Superior temporal gyrus (tissue), 1 donor: ENCODE measurements at regions not wholly inside any gene's neighbourhood (a gene's known extent, or its start where the extent isn't known, plus 50 kb on each side); places are given as distances from the start of the nearest gene placed in this dataset.

Experiments used
- DNase-seq: peaks from one replicate; pipeline ENCODE4 v3.0.0-alpha.2; 2016; ENCODE audit errors: extremely low spot score

DNA sequence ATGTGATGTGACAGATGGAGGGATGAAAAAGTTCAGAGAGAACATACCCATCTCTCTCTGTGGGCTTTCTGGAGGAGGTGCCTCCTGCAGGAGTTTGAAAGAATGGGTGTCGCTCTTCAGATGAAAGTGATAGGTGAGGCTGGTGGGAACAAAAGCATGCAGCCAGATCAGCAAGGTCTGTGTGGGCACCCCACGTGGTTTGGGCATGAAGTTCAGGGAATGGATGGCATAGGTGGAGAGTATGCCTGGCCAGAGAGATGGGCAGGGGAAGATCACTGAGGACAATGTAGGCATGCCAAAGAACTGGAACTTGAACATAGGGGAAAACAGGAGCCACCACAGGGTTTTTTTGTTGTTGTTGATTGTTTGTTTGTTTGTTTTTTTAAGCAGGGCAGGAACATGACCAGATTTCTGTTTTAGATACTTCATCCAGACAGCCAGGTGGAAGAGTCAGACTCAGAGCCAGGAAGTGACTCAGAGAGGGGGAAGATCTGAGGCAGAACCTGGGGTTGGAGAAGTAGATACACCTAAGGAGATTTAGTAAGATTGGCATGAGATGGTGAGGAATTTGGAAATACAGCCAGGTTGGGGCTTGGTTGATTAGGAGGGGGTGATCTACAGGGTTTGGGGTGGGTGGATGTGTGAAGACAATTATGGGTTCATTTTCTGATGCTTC is 64.8 kb upstream of the CLSTN2 start:
- DNase-seq, result no peak

DNA sequence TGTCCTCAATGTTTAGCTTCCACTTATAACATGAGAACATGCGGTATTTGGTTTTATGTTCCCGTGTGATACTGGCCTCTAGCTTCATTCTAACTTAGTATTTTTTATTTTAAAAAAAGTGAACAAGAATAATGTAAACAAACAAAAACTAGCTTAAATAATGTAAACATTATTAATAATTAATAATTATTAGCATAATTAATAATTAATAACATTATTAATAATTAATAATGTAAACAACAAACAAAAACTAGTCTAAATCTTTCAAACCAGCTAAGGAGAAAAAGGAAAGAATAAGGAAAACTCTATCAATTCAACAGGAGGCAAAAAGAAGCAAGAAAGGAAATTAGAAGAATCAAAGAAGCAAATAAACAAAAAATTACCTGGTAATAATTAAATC is 66.2 kb upstream of the CLSTN2 start:
- no peak for DNase-seq

DNA sequence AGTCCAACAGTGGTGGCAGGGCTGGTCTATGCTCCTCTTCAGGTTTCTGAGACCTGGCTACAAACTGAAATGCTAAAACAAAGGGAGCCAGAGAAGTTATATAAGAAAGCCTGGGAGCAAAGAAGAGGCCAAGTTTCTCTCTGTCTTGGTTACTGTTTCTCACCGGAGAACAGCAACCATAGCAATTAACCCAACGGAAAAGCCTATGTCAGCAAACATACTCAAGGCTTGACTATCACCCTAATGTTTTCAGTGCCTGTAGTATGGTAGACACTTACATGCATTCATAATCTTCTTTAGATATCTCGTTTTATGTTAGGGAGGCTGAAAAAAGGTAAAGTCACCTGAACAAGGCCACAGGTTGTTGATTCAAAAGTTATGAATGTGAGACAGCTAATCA is 86.3 kb upstream of the CLSTN2 start:
- DNase-seq, result no peak

DNA sequence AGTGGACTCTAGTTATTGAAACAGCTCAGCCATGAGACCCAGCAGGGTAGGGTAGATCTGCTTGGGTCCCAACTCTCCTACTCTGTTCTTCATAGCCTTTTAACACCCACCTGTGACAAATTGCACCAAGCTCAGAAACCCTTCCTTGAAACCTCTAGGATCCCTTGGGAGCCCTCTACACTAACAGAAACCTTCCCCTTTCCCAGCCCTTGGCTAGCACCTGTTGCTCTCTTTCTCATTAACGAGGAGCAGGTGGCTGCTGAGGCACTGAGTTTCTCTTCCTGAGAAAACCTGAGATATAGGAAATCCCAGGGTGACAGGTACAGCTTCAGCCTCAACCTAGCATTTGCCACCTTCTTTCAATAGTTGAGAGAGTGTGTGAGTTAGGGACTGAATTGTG is 88.3 kb upstream of the CLSTN2 start:
- DNase-seq, result no peak

DNA sequence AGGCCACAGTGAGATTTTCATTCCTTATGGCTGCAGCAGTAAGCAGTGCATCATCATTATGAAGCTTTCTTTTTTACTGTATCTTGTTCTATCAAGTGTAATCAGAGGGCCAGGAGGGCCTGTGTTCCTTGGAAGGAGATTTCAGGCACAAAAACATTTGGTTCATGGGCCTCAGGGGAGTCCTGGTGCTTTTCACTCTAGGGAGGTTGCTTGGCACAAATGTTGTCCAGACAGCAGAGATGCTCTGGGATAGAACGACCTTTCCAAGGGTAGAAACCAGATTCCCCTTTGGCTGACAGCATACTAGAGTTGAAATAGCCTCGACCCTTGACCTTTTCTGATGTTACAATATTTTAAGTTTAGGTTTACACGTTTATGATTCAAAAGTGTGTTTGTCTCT is 95.3 kb upstream of the CLSTN2 start:
- peak; percentile 8 for DNase-seq

DNA sequence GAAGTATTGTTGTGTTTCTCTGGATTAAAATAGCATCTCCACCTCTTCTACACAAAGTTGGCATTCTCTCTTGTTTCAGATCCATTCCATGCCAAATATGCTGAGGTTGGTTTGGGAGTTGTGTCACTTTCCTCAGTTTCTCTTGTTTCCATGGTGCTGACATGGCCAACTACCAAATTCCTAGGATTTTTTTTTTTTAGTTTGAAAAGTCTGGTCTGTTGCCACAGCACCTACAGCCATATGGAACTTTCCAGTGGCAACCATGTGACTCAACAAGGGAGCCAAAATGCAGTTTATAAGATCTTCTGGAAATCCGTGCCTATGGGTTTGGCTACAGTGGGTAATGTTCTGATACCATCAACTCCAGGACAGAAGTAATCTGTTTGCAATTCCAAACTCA is 96.0 kb upstream of the CLSTN2 start:
- DNase-seq, result peak; percentile 72

DNA sequence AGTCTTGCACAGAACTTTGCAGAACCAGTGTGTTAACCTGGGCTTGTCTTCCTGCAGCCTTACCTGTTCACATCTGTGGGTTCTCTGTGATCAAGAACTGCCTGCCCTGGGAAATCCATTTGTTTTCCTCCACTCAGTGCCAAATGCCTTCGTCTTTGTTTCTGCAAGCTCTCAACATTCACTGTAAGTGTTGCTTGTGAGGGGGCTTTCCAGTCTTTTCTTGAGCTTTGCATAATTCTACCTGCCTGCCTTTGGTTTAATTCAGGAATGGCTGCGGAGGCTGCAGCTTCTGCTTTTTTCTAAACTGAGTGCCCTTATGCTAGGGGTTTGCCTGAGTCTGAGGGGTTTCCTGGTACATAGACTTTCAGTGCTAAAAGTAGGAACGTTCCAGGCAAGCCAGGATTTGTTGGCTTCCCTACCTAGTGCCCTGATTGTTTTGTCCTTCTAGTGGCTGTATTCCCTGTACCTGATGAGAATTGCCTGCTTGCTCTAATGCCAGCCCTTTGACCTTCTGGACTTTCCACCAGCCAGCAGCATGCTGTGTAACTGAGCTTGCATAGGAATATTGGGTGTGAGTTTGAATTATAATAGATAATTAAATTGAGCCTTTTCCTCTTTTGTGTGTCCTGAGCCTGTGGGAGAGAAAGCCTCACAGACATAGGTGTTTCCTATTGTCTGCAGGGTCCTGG is 96.6 kb upstream of the CLSTN2 start:
- DNase-seq, result peak; percentile 17

DNA sequence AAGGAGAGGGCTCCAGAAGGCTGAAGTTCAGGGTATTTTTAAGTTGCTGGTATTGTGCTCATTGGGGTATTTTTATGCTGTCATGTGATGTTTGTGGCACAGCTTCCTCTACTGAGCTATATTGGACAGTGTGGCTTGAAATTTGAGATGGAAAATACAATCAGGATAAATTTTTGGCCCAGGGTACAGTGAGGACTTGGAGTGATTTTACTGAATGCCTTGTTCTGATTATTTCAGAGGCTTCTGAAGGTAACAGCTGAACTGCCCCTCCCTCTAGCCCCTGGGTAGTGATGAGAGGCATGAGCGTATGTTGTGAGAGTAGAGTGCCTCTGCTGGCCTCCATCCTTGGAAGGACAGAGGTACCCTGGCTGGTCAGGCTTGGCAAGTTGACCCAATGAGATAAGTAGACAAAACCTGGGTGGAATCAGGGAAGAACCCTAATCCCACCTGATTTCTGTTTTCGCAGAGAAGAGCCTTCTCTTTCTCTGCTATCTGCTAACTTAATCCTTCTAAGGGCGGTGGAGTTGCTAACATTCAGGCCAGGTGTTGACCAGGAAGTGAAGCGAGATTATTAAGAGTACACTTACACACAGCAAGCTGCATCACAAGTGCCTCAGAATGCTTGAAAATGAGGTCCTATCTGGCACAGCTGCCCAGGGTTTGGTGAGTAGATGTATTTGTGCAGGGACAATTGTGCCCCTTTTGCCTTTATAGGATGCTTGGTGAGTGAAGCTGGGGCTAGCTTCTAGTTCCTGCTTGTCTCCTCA is 98.1 kb upstream of the CLSTN2 start:
- DNase-seq, result peak; percentile 38

DNA sequence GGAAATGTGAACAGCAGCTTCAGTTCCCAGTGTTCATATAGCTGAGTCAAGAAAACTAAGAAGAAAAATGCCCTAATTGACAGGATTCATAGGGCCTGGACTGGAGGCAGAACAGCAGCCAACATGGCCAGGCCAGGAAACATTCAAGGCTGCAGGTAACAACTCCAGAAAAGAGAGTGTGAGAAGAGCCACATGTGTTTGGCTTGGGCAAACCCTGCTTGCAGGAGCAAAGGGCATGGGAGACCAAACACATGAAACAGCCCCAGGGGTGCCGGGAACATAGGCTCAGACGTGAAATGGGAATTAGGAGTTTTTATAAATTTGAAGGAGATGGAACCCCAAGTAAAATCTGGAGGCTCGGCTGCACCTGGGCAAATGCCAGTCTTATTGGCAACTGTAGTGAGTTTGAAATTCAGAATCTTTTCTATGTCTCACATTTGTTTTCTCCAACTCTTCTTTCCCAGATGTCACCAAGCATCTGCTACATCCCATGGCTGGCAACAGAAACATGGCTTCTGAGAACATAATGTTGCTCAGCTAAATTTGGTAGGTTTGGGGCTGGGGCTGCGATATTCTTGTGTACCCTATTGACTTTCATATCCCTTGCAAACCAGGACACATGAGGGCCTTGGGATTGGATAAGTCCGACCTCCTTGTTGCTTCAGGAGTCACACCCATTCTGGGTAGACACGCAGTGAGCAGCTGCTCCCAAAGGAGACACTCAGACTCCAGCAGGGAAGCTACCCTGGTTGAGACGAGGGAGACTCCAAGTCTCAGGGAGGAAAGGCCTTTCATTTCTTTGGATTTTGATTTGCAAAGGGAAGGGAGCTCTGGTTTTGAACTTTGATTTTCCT is 98.9 kb upstream of the CLSTN2 start:
- DNase-seq, result peak; percentile 56

DNA sequence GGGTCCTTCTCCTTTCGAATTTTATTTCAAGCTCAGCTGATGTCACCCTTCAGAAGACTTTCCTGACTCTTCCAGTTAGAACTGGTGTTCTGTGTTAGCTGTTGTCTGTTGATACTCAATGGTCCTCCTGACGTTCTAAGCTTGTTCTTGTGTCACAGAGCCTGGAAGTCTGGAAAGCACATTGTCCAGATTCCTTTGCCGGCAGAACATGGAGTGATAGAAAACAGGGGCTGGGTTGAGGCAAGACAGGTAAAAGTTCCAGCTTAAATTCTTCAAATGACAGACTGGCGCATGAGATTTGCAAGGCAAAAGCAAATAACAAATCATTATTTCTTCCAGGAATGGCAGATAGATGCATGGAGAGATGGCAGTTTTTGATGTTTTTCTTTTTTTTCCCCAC is 102.0 kb upstream of the CLSTN2 start:
- peak; percentile 8 for DNase-seq

DNA sequence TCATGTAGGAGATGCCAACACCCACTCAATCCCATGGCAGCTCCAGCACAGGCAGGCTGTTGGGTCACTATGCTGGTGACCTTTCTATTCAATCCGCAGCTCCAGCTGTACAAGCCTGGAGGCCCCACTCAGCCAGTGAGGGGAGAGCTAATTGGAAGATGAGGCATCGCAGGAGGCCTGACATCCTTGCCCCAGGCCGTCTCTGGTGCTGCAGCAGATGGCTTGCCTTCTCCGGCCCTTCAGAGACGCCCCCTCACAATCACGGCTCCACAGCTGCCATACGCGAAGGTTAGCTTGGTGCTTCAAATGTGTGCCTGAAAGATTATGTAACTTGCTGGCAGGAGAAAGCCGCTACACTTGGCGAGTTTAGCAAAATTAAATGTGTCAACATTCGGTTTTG is 104.2 kb upstream of the CLSTN2 start:
- peak; percentile 74 for DNase-seq

DNA sequence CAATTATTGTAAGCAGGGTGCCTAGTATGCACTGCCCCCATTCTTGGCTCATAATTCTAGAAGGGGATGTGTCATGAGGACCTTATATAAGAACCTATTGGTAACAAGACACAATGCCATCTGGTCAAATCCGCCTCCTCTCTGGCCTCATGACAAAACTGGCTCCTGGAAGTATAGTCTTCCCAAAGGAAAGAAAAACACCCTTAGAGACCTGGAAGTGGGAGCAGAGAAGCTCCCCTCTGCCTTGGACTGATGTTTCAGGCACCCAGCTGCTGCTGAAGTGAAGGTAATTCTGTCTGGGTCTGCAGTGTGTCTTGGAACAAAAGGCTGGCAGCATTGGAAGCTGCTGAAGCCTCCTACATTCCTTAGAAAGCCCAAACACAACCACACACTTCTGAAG is 107.2 kb upstream of the CLSTN2 start:
- peak; percentile 60 for DNase-seq

DNA sequence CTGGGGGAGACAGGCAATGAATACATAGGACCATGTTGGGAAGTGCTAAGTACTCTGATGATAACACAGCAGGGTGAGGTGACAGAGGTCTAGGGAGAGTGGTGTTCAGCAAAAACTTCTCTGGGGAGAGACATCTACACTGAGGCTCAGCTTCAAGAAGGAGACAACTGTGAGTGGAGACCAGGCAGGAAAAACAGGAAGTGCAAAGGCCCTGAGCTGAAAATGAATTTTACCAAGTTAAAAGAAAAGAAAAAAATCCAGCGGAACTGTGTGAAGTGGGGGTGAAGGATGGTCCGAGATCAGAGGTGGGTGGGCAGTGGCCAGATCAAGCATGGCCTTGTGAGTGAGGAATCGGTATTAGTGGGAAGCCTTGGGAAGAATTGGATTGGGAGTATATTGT is 110.1 kb upstream of the CLSTN2 start:
- DNase-seq, result no peak

DNA sequence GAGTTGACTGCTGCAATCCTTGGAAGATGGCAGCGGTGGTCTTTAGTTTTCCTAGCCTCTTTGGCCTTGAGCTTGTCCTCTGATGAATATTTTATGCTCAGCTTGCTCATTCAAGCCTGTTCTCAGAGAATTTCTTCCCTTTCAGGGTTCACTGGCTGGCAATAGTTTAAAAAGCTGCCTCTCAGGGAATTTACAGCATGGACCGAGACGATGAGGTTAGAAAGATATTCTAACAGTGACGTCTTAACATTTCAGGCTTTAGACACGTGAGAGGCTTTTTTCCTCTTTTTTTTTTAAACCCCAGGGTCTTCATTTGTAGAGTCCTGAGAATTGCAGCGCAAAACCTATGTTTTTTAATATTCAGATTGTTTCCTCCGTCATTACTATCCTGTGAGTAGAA is 120.3 kb upstream of the CLSTN2 start:
- DNase-seq, result no peak

DNA sequence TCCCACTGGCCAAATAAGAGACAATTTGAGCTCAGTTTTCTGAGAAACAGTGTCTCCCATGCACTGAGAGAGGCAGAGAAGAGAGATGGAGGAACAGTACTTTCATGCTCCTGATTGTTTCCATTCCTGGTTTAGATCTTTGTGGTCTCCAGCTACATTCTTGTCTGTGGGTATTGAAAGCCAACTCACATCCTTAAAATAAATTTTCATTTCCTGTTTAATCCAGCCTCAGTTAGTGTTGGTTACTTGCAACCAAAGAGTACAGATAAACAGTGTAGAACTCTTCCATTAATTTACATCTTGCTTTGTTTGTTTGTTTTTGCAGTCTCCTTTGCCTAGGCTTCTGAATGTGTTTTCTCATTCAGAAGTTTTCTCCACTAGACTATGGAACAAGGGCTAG is 123.7 kb upstream of the CLSTN2 start:
- DNase-seq, result no peak

DNA sequence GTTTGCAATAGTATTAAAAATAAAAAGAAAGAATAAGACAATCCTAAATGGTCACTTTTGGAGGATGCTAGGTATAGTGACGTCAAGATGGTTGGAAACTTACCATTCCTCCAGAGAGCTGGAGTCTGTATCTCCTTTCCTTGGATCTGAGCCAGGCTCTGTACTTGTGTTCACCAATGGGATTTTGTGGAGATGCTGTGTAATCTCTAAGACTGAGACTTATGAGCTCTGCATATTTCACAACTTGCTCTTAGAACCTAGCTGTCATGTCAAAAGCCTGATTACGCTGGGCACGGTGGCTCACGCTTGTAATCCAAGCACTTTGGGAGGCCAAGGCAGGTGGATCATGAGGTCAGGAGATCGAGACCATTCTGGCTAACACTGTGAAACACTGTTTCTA is 126.8 kb upstream of the CLSTN2 start:
- no peak for DNase-seq

DNA sequence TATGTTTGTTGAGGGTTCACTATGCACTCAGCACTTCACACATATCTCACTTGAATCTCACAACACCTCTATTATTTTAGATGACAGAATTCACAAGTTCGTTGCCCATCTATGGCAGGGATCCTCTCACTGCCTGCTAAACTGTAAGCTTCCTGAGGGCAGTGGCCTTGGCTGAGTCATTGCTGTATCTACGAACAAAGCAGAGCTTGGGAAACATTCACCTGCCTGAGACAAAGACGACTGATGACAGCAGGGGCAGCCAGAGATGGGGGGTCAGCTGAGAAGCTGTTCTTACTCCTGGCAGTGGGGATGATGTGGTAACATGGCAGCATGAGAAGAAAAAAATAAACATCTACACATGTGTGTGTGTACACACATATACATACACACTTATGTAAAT is 125.5 kb upstream of the NMNAT3 start:
- no peak for DNase-seq

DNA sequence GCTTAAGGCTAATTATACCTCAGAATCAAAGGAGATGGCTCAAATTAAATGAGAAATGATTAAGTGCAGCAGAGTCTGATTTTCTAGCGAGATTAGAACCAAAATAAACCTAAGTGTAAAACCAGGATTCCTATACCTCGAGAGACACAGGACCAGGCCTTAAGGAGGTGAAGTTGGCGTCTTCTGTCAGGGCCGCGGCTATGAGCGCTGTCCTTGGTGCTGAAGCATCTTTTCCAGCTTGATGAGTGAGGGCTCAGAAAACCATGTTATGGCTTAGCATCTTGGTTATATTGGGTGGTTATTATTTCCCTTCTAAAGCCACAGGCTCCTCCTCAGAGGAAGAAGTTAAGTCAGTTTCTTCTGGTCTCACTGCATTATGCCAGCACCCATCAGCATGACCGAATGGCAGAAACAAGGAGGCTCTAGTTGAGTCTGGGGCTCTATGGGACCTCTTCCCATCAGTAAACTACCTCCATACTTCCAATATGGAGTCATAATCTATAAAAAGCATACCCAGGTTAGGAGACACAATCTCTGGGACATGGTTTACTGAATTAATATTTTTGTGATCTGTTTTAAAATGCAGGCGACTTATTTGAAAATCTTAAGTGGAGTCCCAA is 120.1 kb upstream of the NMNAT3 start:
- DNase-seq, result no peak

DNA sequence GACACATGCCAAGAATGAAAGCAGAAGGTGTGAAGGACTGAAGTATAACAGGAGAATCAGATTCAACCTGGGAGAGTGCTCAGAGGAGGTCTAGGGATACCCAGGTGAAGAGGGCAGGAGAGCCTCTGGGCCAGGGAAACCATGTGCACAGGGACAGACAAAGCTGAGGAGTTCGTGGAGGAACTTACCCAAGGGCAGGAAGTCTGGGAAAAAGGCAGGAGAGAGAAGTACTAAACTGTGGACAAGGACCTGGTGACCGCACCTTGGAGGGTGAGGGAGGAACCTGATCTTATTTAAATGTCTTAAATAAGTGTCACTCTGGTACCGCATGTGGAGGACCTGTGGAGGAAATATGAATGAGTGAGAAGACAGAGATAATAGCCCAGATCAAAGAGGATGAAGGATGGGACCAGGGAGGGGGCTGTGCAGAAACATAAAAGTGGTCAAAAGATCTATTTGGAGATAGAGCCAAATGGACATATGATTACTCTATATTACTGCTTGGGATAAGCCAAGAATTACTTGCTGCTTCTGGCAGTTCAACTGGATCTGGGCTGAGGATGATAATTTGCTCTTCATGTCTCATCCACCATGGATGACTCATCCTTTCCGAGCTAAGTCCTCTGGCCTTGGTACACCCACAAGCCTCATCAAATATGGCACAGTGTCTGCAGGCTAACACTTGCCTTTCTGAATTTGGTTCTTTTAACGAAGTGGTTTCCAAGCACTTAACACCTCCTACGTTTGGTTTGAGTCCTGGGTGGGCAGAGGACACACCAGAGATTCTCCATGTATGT is 116.9 kb upstream of the NMNAT3 start:
- DNase-seq, result no peak

DNA sequence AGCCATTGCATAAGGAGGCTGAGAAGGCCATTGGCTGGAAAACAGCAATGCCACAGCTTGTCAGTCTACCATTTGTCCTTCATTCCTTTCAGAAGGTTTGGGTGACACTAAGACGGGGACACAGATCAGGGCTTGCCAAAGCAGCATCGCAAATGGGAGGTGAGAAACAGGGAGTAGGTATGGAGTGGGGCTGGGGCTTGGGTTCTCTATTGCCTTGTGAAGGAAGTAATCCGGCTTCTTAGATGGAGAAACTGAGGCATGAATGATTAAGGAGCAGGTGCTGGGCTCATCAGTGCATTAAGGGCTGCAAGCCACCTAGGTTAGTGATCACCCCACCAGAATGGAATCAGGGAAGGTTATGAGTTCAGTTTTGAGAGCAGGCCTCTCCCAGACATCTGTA is 115.6 kb upstream of the NMNAT3 start:
- no peak for DNase-seq

DNA sequence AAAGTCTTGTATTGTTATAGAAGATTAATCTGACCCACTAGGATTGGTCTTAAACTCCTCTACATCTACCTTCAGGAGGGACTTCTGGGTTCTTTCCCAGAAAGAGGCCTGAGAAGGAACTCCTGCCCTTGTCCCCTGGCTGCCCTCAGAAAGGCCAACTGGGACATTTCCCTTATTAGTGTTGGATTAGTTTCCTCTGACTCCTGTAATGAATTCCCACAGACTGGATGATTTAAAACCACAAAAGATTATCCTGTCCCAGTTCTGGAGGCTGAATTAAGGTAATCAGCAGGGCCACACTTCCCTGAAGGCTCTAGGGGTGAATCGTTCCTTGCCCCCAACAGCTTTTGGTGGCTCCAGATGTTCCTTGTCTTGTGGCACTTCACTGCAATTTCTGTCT is 102.8 kb upstream of the NMNAT3 start:
- DNase-seq, result no peak
